ENCODE measurements at regions not wholly inside any gene's neighbourhood (a gene's known extent, or its start where the extent isn't known, plus 50 kb on each side); places are given as distances from the start of the nearest gene placed in this dataset.

DNA sequence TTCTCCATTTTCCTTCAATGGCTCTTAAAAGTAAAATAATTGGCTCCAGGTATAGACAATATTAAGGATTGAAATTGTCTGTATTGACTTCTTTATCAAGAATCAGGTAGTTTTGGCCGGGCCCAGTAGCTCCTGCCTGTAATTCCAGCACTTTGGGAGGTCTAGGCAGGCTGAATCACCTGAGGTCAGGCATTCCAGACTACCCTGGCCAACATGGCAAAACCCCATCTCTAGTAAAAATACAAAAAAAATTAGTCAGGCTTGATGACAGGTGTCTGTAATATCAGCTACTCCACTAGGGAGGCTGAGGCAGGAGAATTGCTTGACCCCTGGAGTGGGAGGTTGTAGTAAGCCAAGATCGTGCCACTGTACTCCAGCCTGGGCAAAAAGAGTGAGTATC is 1008.5 kb upstream of the EEF2KMT start:
- no peaks in the 10 kb centered on the region for H3K27me3 Mint-ChIP-seq

DNA sequence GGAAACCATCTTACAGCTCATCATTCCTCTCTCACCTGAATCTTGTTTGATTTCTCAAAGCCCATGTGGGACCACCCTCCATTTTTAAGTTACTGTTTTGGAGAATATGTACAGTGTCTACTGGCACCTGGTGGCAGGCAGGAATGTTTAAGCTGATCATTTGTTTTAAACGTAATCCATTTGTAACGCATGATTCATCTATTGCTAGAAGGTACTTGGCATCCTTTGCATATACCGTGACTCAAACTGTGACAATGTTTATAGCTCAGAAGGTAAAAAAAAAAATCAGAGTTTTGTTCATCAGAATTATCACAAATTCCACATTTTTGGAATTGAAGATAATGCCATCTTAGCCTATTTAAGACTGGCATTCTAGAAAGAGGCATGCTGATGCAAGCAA is 1007.5 kb upstream of the EEF2KMT start:
- Mint-ChIP-seq H3K27me3 (no peaks in the 10 kb centered on the region), H3K36me3 (no peaks in the 10 kb centered on the region), H3K4me1 (no peaks in the 10 kb centered on the region), H3K9me3 (peaks cover 0 to 17% (median 6%) of the 10 kb centered on the region in 7 donors), H3K4me3 (no peak overlapping the region), H3K27ac (no peak overlapping the region)
- Histone ChIP-seq H3K4me3 (ENCODE audit: low read depth, low read length) (no peak overlapping the region), H3K9me3 (ENCODE audit: control insufficient read depth in 2 of 2, low read length in 2 of 2) (no peaks in the 10 kb centered on the region), H3K27me3 (ENCODE audit: control insufficient read depth, insufficient read depth, low read length) (no peaks in the 10 kb centered on the region), H3K27ac (ENCODE audit: insufficient read depth, low read length, poor library complexity, severe bottlenecking) (no peak overlapping the region), H3K36me3 (ENCODE audit: control insufficient read depth, insufficient read depth, low read length) (no peaks in the 10 kb centered on the region), H3K4me1 (ENCODE audit: control insufficient read depth, insufficient read depth, low read length, poor library complexity, severe bottlenecking) (no peaks in the 10 kb centered on the region)
- ATAC-seq (ENCODE audit: low read depth in 2 of 2), result no peak
- no peak for DNase-seq

More for the DNA sequence above, 1008.5 kb upstream of the EEF2KMT start:
- no peaks in the 10 kb centered on the region for H3K4me1 Mint-ChIP-seq
- Histone ChIP-seq H3K27me3 (ENCODE audit: control insufficient read depth, insufficient read depth, low read length) (no peaks in the 10 kb centered on the region), H3K4me3 (ENCODE audit: low read depth, low read length) (no peak overlapping the region), H3K36me3 (ENCODE audit: control insufficient read depth, insufficient read depth, low read length) (no peaks in the 10 kb centered on the region), H3K9me3 (ENCODE audit: control insufficient read depth in 2 of 2, low read length in 2 of 2) (peaks cover 0 to 2% of the 10 kb centered on the region in 2 experiments), H3K4me1 (ENCODE audit: control insufficient read depth, insufficient read depth, low read length, poor library complexity, severe bottlenecking) (no peaks in the 10 kb centered on the region), H3K27ac (ENCODE audit: insufficient read depth, low read length, poor library complexity, severe bottlenecking) (no peak overlapping the region)
- H3K4me3 Mint-ChIP-seq, result no peak overlapping the region
- H3K27ac Mint-ChIP-seq, result no peak overlapping the region
- no peaks in the 10 kb centered on the region for H3K36me3 Mint-ChIP-seq
- ATAC-seq (ENCODE audit: low read depth in 2 of 2) (no peak), DNase-seq (no peak)
- H3K9me3 Mint-ChIP-seq, result peaks cover 0 to 19% (median 6%) of the 10 kb centered on the region in 7 donors

DNA sequence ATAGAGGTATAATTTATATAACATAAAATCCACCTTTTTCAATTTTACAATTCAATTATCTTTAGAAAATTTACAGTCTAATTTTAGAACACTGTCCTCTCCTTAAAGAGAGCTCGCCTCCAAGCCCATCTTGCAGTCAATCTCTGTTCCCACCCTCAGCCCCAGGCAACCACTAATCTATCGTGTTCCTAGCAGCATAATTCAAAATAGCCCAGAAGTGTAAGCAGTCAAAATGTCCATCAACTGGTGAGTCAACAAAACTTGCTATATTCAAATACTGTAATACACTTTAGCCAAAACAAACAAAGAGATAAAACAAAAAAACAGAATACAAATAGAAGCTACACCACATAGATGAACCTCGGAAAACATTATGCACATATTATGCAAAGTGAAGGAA is 1006.8 kb upstream of the EEF2KMT start:
- H3K27me3 Mint-ChIP-seq, result no peaks in the 10 kb centered on the region

DNA sequence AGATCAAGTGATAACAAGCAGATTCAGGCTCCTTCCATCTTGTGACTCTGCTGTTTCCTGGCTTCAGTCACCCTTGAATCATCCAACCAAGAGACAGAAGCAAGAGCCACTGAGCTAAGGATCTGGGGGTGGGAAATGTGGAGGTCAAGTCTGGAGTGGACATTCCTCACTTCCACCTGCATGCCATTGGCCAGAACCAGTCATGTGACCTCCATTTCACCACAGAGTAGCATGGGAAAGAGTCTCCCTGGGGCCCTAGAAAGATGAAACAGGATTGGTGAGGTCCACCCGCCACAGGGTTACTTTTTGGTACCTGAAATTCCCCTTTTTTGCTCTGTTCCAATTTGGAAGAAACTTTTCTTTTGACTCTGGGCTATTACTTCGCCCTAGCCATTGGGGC is 1006.0 kb upstream of the EEF2KMT start:
- Mint-ChIP-seq H3K4me3 (no peak overlapping the region), H3K9me3 (peaks cover 2 to 22% (median 6%) of the 10 kb centered on the region in 7 donors), H3K36me3 (no peaks in the 10 kb centered on the region), H3K27ac (no peak overlapping the region), H3K4me1 (no peaks in the 10 kb centered on the region), H3K27me3 (no peaks in the 10 kb centered on the region)
- H3K27ac ChIP-seq (ENCODE audit: insufficient read depth, low read length, poor library complexity, severe bottlenecking), result no peak overlapping the region
- no peak overlapping the region for H3K4me3 ChIP-seq (ENCODE audit: low read depth, low read length)
- H3K27me3 ChIP-seq (ENCODE audit: control insufficient read depth, insufficient read depth, low read length), result no peaks in the 10 kb centered on the region
- no peaks in the 10 kb centered on the region for H3K4me1 ChIP-seq (ENCODE audit: control insufficient read depth, insufficient read depth, low read length, poor library complexity, severe bottlenecking)
- no peaks in the 10 kb centered on the region for H3K9me3 ChIP-seq (ENCODE audit: control insufficient read depth in 2 of 2, low read length in 2 of 2)
- DNase-seq (no peak), ATAC-seq (ENCODE audit: low read depth in 2 of 2) (no peak)
- H3K36me3 ChIP-seq (ENCODE audit: control insufficient read depth, insufficient read depth, low read length), result no peaks in the 10 kb centered on the region

More for the DNA sequence above, 1006.8 kb upstream of the EEF2KMT start:
- Mint-ChIP-seq H3K36me3 (no peaks in the 10 kb centered on the region), H3K27ac (no peak overlapping the region), H3K9me3 (peaks cover 0 to 17% (median 6%) of the 10 kb centered on the region in 7 donors), H3K4me1 (no peaks in the 10 kb centered on the region), H3K4me3 (no peak overlapping the region)
- Histone ChIP-seq H3K27ac (ENCODE audit: insufficient read depth, low read length, poor library complexity, severe bottlenecking) (no peak overlapping the region), H3K4me3 (ENCODE audit: low read depth, low read length) (no peak overlapping the region), H3K27me3 (ENCODE audit: control insufficient read depth, insufficient read depth, low read length) (no peaks in the 10 kb centered on the region), H3K36me3 (ENCODE audit: control insufficient read depth, insufficient read depth, low read length) (no peaks in the 10 kb centered on the region), H3K9me3 (ENCODE audit: control insufficient read depth in 2 of 2, low read length in 2 of 2) (no peaks in the 10 kb centered on the region), H3K4me1 (ENCODE audit: control insufficient read depth, insufficient read depth, low read length, poor library complexity, severe bottlenecking) (no peaks in the 10 kb centered on the region)
- DNase-seq (no peak), ATAC-seq (ENCODE audit: low read depth in 2 of 2) (no peak)

DNA sequence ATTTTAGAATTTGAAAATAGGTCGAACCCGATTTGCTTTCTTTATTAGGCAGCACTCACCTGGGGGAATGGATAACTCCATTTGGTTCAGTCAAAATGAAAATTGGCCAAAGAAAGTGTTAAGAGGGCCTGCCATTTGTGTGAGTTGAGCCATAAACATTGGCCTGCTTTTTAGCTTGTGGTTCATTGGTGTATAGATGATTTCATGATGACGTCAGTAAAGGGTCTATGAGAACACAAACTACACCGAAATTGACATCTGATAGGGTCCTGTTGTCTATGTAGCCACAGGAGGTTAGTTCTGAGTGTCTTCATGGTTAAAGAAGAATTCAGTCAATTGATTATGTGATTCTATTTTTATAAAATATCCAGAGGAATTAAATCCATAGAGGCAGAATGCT is 1001.5 kb upstream of the EEF2KMT start:
- Mint-ChIP-seq H3K9me3 (peaks cover 0 to 16% (median 8%) of the 10 kb centered on the region in 7 donors), H3K4me1 (no peaks in the 10 kb centered on the region), H3K36me3 (no peaks in the 10 kb centered on the region), H3K27me3 (no peaks in the 10 kb centered on the region), H3K4me3 (no peak overlapping the region), H3K27ac (peak overlapping the region in 1 of 3 donors; percentile 0)
- ATAC-seq (ENCODE audit: low read depth in 2 of 2), result no peak
- DNase-seq, result no peak
- Histone ChIP-seq H3K4me1 (ENCODE audit: control insufficient read depth, insufficient read depth, low read length, poor library complexity, severe bottlenecking) (no peaks in the 10 kb centered on the region), H3K4me3 (ENCODE audit: low read depth, low read length) (no peak overlapping the region), H3K9me3 (ENCODE audit: control insufficient read depth in 2 of 2, low read length in 2 of 2) (no peaks in the 10 kb centered on the region), H3K27me3 (ENCODE audit: control insufficient read depth, insufficient read depth, low read length) (no peaks in the 10 kb centered on the region), H3K27ac (ENCODE audit: insufficient read depth, low read length, poor library complexity, severe bottlenecking) (no peak overlapping the region), H3K36me3 (ENCODE audit: control insufficient read depth, insufficient read depth, low read length) (no peaks in the 10 kb centered on the region)

DNA sequence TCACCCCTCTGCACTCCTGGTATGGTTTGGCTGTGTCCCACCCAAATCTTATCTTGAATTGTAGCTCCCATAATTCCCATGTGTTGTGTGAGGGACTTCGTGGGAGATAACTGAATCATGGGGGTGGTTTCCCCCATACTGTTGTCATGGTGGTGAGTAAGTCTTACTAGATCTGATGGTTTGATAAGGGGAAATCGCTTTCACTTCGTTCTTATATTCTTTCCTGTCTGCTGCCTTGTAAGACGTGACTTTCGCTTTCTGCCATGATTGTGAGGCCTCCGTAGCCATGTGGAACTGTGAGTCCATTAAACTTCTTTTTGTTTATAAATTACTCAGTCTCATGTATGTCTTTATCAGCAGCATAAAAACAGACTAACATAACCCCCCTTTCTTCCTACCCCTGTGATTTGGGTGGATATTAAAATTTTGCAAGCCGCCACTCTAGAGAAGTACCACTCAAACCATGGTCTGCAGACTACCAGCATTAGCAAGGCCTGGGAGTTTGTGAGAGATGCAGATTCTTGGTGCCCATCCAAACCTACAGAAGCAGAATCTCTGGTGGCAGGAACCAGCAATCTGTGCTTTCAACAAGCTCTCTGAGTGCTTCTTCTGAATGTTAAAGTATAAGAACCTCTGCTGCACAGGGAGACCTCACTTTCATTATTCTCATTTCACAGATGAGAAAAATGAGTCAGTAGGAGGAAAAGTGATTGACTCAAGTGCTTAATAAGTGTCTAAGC is 999.5 kb upstream of the EEF2KMT start:
- Mint-ChIP-seq H3K27me3 (no peaks in the 10 kb centered on the region), H3K4me1 (no peaks in the 10 kb centered on the region), H3K27ac (no peak overlapping the region), H3K4me3 (no peak overlapping the region), H3K36me3 (no peaks in the 10 kb centered on the region), H3K9me3 (peaks cover 0 to 18% (median 5%) of the 10 kb centered on the region in 7 donors)
- Histone ChIP-seq H3K9me3 (ENCODE audit: control insufficient read depth in 2 of 2, low read length in 2 of 2) (peaks cover 2 to 3% of the 10 kb centered on the region in 2 experiments), H3K4me1 (ENCODE audit: control insufficient read depth, insufficient read depth, low read length, poor library complexity, severe bottlenecking) (no peaks in the 10 kb centered on the region), H3K27ac (ENCODE audit: insufficient read depth, low read length, poor library complexity, severe bottlenecking) (no peak overlapping the region), H3K4me3 (ENCODE audit: low read depth, low read length) (no peak overlapping the region), H3K27me3 (ENCODE audit: control insufficient read depth, insufficient read depth, low read length) (no peaks in the 10 kb centered on the region), H3K36me3 (ENCODE audit: control insufficient read depth, insufficient read depth, low read length) (no peaks in the 10 kb centered on the region)
- DNase-seq (no peak), ATAC-seq (ENCODE audit: low read depth in 2 of 2) (no peak)

DNA sequence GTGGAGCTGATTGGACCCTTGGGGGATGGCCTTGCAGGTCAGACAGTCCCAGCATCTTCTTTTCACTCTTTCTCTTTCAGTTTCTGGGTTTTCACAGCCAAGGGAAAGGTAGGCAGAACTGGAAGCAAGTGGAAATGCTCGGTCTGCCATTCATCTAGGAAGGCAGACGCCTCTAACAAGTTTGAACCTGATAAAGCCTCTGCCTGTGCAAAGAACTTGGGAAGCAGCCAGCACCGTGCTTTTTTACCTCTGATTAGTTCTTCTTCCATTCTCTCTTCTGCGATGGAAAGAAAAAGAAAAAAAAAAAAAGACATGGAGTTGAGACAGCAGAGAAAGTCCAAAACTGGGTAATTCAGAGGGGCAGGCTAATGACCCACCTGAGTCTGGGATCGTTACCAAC is 997.8 kb upstream of the EEF2KMT start:
- no peak overlapping the region for H3K27ac Mint-ChIP-seq
- no peaks in the 10 kb centered on the region for H3K27me3 Mint-ChIP-seq
- no peaks in the 10 kb centered on the region for H3K36me3 ChIP-seq (ENCODE audit: control insufficient read depth, insufficient read depth, low read length)
- H3K27me3 ChIP-seq (ENCODE audit: control insufficient read depth, insufficient read depth, low read length), result no peaks in the 10 kb centered on the region
- DNase-seq (no peak), ATAC-seq (ENCODE audit: low read depth in 2 of 2) (no peak)
- no peaks in the 10 kb centered on the region for H3K36me3 Mint-ChIP-seq
- peaks cover 2 to 4% of the 10 kb centered on the region in 2 experiments for H3K9me3 ChIP-seq (ENCODE audit: control insufficient read depth in 2 of 2, low read length in 2 of 2)
- no peak overlapping the region for H3K27ac ChIP-seq (ENCODE audit: insufficient read depth, low read length, poor library complexity, severe bottlenecking)
- H3K4me1 Mint-ChIP-seq, result no peaks in the 10 kb centered on the region
- no peaks in the 10 kb centered on the region for H3K4me1 ChIP-seq (ENCODE audit: control insufficient read depth, insufficient read depth, low read length, poor library complexity, severe bottlenecking)
- H3K9me3 Mint-ChIP-seq, result peaks cover 0 to 22% (median 8%) of the 10 kb centered on the region in 7 donors
- no peak overlapping the region for H3K4me3 ChIP-seq (ENCODE audit: low read depth, low read length)
- no peak overlapping the region for H3K4me3 Mint-ChIP-seq

DNA sequence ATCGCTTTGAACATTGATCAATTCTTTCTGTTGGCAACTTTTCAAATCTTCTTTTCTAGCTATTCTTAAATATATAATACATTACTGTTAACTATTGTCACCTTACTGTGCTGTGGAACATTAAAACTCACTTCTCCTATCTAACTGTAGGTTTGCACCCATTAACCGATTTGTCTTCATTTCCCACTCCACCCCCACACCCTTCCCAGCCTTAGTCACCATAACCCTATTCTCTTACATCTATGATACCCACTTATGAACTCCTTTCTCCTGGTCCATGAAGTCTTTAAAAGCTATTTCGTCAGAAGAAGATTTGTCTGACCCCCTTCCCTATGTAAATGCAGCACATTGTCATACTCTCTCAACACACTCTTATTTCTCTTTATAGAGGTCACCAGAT is 993.4 kb upstream of the EEF2KMT start:
- Mint-ChIP-seq H3K9me3 (peaks cover 0 to 34% (median 7%) of the 10 kb centered on the region in 7 donors), H3K36me3 (no peaks in the 10 kb centered on the region), H3K27me3 (no peaks in the 10 kb centered on the region), H3K27ac (no peak overlapping the region), H3K4me3 (no peak overlapping the region), H3K4me1 (no peaks in the 10 kb centered on the region)
- no peaks in the 10 kb centered on the region for H3K36me3 ChIP-seq (ENCODE audit: control insufficient read depth, insufficient read depth, low read length)
- ATAC-seq (ENCODE audit: low read depth in 2 of 2) (no peak), DNase-seq (no peak)
- H3K9me3 ChIP-seq (ENCODE audit: control insufficient read depth in 2 of 2, low read length in 2 of 2), result peaks cover 2 to 4% of the 10 kb centered on the region in 2 experiments
- H3K4me3 ChIP-seq (ENCODE audit: low read depth, low read length), result no peak overlapping the region
- no peak overlapping the region for H3K27ac ChIP-seq (ENCODE audit: insufficient read depth, low read length, poor library complexity, severe bottlenecking)
- no peaks in the 10 kb centered on the region for H3K27me3 ChIP-seq (ENCODE audit: control insufficient read depth, insufficient read depth, low read length)
- no peaks in the 10 kb centered on the region for H3K4me1 ChIP-seq (ENCODE audit: control insufficient read depth, insufficient read depth, low read length, poor library complexity, severe bottlenecking)
